ENCODE measurements at regions not wholly inside any gene's neighbourhood (a gene's known extent, or its start where the extent isn't known, plus 50 kb on each side); places are given as distances from the start of the nearest gene placed in this dataset.

DNA sequence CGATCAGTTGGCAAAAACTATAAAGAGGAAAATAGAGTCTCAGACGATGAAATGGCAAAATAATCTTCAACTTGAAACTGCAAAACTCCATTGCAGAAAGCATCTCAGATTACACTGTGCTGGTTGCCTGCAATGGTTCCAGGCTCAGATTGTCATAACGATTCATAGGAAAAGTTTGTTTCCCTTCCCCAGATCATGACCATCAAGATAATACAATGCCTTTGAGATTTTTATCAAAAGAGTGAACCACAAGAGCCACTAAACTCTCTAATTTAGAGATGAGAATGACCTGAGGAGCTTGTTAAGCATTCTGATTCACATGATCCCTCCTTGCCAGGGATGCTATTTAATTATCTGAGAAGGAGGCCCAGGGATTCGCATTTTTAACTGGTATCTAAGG, 52.6 kb upstream of the ITGA1 start:
- Histone ChIP-seq H3K27me3 (no peaks in the 10 kb centered on the region), H3K4me3 (no peak overlapping the region), H3K27ac (no peak overlapping the region), H3K36me3 (no peaks in the 10 kb centered on the region), H3K4me1 (peaks cover 0 to 10% (median 0%) of the 10 kb centered on the region in 4 donors), H3K9me3 (no peaks in the 10 kb centered on the region)
- TF ChIP-seq, protein P1, sequence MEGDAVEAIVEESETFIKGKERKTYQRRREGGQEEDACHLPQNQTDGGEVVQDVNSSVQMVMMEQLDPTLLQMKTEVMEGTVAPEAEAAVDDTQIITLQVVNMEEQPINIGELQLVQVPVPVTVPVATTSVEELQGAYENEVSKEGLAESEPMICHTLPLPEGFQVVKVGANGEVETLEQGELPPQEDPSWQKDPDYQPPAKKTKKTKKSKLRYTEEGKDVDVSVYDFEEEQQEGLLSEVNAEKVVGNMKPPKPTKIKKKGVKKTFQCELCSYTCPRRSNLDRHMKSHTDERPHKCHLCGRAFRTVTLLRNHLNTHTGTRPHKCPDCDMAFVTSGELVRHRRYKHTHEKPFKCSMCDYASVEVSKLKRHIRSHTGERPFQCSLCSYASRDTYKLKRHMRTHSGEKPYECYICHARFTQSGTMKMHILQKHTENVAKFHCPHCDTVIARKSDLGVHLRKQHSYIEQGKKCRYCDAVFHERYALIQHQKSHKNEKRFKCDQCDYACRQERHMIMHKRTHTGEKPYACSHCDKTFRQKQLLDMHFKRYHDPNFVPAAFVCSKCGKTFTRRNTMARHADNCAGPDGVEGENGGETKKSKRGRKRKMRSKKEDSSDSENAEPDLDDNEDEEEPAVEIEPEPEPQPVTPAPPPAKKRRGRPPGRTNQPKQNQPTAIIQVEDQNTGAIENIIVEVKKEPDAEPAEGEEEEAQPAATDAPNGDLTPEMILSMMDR (IDR thresholded peaks at IDR 0.05), result no peak
- no peak for DNase-seq
- intact Hi-C loops (cut with DNase I; ENCODE audit: low total_unique reads), result no loop called here

All from tibial artery (tissue), 4 donors.